ENCODE measurements at regions not wholly inside any gene's neighbourhood (a gene's known extent, or its start where the extent isn't known, plus 50 kb on each side); places are given as distances from the start of the nearest gene placed in this dataset.

- H3K27ac ChIP-seq (ENCODE audit: low read depth, low read length): no peak overlapping the region
- H3K4me1 ChIP-seq (ENCODE audit: insufficient read depth, low read length): no peaks in the 10 kb centered on the region
- Mint-ChIP-seq H3K9me3 (ENCODE audit: unreplicated experiment) (peaks cover 3% of the 10 kb centered on the region), H3K27ac (ENCODE audit: unreplicated experiment) (no peak overlapping the region), H3K4me1 (ENCODE audit: low read depth, unreplicated experiment) (no peaks in the 10 kb centered on the region), H3K27me3 (ENCODE audit: low read depth, unreplicated experiment) (no peaks in the 10 kb centered on the region), H3K36me3 (ENCODE audit: low read depth, unreplicated experiment) (no peaks in the 10 kb centered on the region), H3K4me3 (ENCODE audit: unreplicated experiment) (no peak overlapping the region)
- H2AFZ ChIP-seq (ENCODE audit: low read depth, low read length): no peak overlapping the region
- H3K4me2 ChIP-seq (ENCODE audit: low read length): no peak overlapping the region
- no peaks in the 10 kb centered on the region for H3K36me3 ChIP-seq (ENCODE audit: insufficient read depth, low read length)
- no peaks in the 10 kb centered on the region for H3K9me3 ChIP-seq (ENCODE audit: insufficient read depth, low read depth, low read length)
- H4K20me1 ChIP-seq (ENCODE audit: insufficient read depth, low read length): no peaks in the 10 kb centered on the region
- DNase-seq (ENCODE audit: low read depth) (no peak), FAIRE-seq (no peak)
- no peak for TF ChIP-seq EZH2 (IDR thresholded peaks at IDR 0.05; ENCODE audit: insufficient read depth, low read length)
- no peak for TF ChIP-seq CTCF (IDR thresholded peaks at IDR 0.05; ENCODE audit: insufficient read depth, low read depth, low read length)
- H3K9ac ChIP-seq (ENCODE audit: low read length): no peak overlapping the region
- no peaks in the 10 kb centered on the region for H3K27me3 ChIP-seq (ENCODE audit: insufficient read depth, low read length)
- no peak overlapping the region for H3K4me3 ChIP-seq (ENCODE audit: insufficient read depth, low read depth, low read length)
- no peaks in the 10 kb centered on the region for H3K79me2 ChIP-seq (ENCODE audit: insufficient read depth, low read length)
Measured at GRCh38 chr2:137829251-137829650, 135.0 kb upstream of the HNMT start.

- Histone ChIP-seq H3K27me3 (ENCODE audit: insufficient read depth, low read length) (no peaks in the 10 kb centered on the region), H3K79me2 (ENCODE audit: insufficient read depth, low read length) (no peaks in the 10 kb centered on the region), H3K9ac (ENCODE audit: low read length) (no peak overlapping the region), H2AFZ (ENCODE audit: low read depth, low read length) (no peak overlapping the region), H3K4me2 (ENCODE audit: low read length) (no peak overlapping the region), H3K36me3 (ENCODE audit: insufficient read depth, low read length) (no peaks in the 10 kb centered on the region), H4K20me1 (ENCODE audit: insufficient read depth, low read length) (no peaks in the 10 kb centered on the region), H3K9me3 (ENCODE audit: insufficient read depth, low read depth, low read length) (no peaks in the 10 kb centered on the region), H3K4me3 (ENCODE audit: insufficient read depth, low read depth, low read length) (no peak overlapping the region), H3K4me1 (ENCODE audit: insufficient read depth, low read length) (no peaks in the 10 kb centered on the region), H3K27ac (ENCODE audit: low read depth, low read length) (no peak overlapping the region)
- H3K4me3 Mint-ChIP-seq (ENCODE audit: unreplicated experiment): no peak overlapping the region
- FAIRE-seq (no peak), DNase-seq (ENCODE audit: low read depth) (no peak)
- H3K4me1 Mint-ChIP-seq (ENCODE audit: low read depth, unreplicated experiment): no peaks in the 10 kb centered on the region
- H3K27ac Mint-ChIP-seq (ENCODE audit: unreplicated experiment): no peak overlapping the region
- H3K27me3 Mint-ChIP-seq (ENCODE audit: low read depth, unreplicated experiment): peaks cover 1% of the 10 kb centered on the region
- TF ChIP-seq EZH2 (IDR thresholded peaks at IDR 0.05; ENCODE audit: insufficient read depth, low read length): no peak
- TF ChIP-seq CTCF (IDR thresholded peaks at IDR 0.05; ENCODE audit: insufficient read depth, low read depth, low read length): no peak
- no peaks in the 10 kb centered on the region for H3K36me3 Mint-ChIP-seq (ENCODE audit: low read depth, unreplicated experiment)
- no peaks in the 10 kb centered on the region for H3K9me3 Mint-ChIP-seq (ENCODE audit: unreplicated experiment)
Measured at GRCh38 chr2:137834760-137835379, 129.4 kb upstream of the HNMT start.

GRCh38 chr2:137836671-137837070 lies 127.6 kb upstream of the HNMT start:
- no peak overlapping the region for H3K4me3 ChIP-seq (ENCODE audit: insufficient read depth, low read depth, low read length)
- H3K36me3 ChIP-seq (ENCODE audit: insufficient read depth, low read length): no peaks in the 10 kb centered on the region
- H3K27me3 ChIP-seq (ENCODE audit: insufficient read depth, low read length): no peaks in the 10 kb centered on the region
- no peak overlapping the region for H3K27ac ChIP-seq (ENCODE audit: low read depth, low read length)
- Mint-ChIP-seq H3K4me1 (ENCODE audit: low read depth, unreplicated experiment) (no peaks in the 10 kb centered on the region), H3K36me3 (ENCODE audit: low read depth, unreplicated experiment) (no peaks in the 10 kb centered on the region), H3K27me3 (ENCODE audit: low read depth, unreplicated experiment) (peaks cover 1% of the 10 kb centered on the region), H3K9me3 (ENCODE audit: unreplicated experiment) (no peaks in the 10 kb centered on the region), H3K4me3 (ENCODE audit: unreplicated experiment) (no peak overlapping the region), H3K27ac (ENCODE audit: unreplicated experiment) (no peak overlapping the region)
- H3K4me2 ChIP-seq (ENCODE audit: low read length): no peak overlapping the region
- TF ChIP-seq CTCF (IDR thresholded peaks at IDR 0.05; ENCODE audit: insufficient read depth, low read depth, low read length) (no peak), EZH2 (IDR thresholded peaks at IDR 0.05; ENCODE audit: insufficient read depth, low read length) (no peak)
- FAIRE-seq: no peak
- no peak for DNase-seq (ENCODE audit: low read depth)
- H3K79me2 ChIP-seq (ENCODE audit: insufficient read depth, low read length): no peaks in the 10 kb centered on the region
- H4K20me1 ChIP-seq (ENCODE audit: insufficient read depth, low read length): no peaks in the 10 kb centered on the region
- no peak overlapping the region for H2AFZ ChIP-seq (ENCODE audit: low read depth, low read length)
- H3K9me3 ChIP-seq (ENCODE audit: insufficient read depth, low read depth, low read length): no peaks in the 10 kb centered on the region
- no peaks in the 10 kb centered on the region for H3K4me1 ChIP-seq (ENCODE audit: insufficient read depth, low read length)
- no peak overlapping the region for H3K9ac ChIP-seq (ENCODE audit: low read length)
